ENCODE measurements at regions not wholly inside any gene's neighbourhood (a gene's known extent, or its start where the extent isn't known, plus 50 kb on each side); places are given as distances from the start of the nearest gene placed in this dataset.

DNA sequence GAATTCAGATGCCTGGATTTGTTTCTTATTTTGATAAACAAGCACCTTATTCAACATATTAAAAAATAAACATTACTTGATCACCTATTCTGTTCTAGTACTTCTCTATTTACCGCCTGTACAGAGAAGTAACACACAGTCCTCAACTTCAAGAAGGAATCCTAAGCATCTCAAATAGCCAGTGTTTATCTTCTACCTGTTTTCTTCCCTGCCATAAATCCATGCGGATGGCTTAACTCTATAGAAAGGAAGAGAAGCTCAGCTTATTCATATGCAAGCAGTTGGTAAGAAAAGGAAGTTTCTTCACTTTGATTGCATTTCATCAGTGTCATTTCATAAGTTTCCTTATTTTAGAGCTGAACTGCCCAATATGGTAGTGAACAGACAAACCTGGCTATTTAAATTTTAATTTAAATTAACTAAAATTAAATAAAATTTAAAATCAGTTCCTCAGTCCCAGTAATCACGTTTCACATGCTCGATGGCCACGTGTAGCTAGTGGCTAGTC is 210.0 kb upstream of the PEX5L start (continued):
- TF ChIP-seq, protein P1, sequence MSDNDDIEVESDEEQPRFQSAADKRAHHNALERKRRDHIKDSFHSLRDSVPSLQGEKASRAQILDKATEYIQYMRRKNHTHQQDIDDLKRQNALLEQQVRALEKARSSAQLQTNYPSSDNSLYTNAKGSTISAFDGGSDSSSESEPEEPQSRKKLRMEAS (IDR thresholded peaks at IDR 0.05; ENCODE audit: low read depth, low read length) = no peak
- TF ChIP-seq WRNIP1 (IDR thresholded peaks at IDR 0.05; ENCODE audit: borderline replicate concordance, low read depth, low read length) = no peak
- no peak for TF ChIP-seq SMAD1 (IDR thresholded peaks at IDR 0.05; ENCODE audit: low read depth, partially characterized antibody)
- no peak for TF ChIP-seq ZZZ3 (IDR thresholded peaks at IDR 0.05; ENCODE audit: control insufficient read depth, insufficient read length, low read depth)
- TF ChIP-seq SUPT20H (IDR thresholded peaks at IDR 0.05; ENCODE audit: borderline replicate concordance, control insufficient read depth, low read depth, low read length) = no peak
- no peak for TF ChIP-seq DPF2 (IDR thresholded peaks at IDR 0.05)
- TF ChIP-seq NFIC (IDR thresholded peaks at IDR 0.05; ENCODE audit: low read depth, low read length) = no peak
- TF ChIP-seq NBN (IDR thresholded peaks at IDR 0.05) = no peak
- TF ChIP-seq CREB1 (IDR thresholded peaks at IDR 0.05; ENCODE audit: low read depth) = no peak
- no peak for TF ChIP-seq POLR2AphosphoS5 (IDR thresholded peaks at IDR 0.05; ENCODE audit: low read length)
- TF ChIP-seq, protein P2, sequence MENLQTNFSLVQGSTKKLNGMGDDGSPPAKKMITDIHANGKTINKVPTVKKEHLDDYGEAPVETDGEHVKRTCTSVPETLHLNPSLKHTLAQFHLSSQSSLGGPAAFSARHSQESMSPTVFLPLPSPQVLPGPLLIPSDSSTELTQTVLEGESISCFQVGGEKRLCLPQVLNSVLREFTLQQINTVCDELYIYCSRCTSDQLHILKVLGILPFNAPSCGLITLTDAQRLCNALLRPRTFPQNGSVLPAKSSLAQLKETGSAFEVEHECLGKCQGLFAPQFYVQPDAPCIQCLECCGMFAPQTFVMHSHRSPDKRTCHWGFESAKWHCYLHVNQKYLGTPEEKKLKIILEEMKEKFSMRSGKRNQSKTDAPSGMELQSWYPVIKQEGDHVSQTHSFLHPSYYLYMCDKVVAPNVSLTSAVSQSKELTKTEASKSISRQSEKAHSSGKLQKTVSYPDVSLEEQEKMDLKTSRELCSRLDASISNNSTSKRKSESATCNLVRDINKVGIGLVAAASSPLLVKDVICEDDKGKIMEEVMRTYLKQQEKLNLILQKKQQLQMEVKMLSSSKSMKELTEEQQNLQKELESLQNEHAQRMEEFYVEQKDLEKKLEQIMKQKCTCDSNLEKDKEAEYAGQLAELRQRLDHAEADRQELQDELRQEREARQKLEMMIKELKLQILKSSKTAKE (IDR thresholded peaks at IDR 0.05; ENCODE audit: low read depth, poor library complexity, severe bottlenecking) = no peak

DNA sequence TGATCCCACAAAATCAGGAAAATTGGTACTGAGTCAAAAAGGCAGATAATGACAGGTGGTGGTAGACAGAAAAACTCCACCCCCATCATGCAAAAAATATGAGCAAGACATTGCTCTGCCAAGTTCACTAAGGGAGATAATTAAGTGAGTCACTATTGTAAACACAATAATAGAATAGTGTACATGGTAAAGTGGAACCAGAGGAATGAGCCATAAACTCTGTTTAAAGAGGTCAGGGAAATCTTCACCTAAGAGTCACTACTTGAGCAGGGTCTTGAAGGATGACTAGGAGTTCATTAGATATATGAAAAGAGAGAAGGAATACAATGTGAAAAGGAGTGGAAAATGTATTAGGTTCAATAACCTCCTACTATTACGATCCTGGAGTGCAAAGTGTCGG is 213.4 kb upstream of the PEX5L start:
- in situ Hi-C loops (cut with MboI) (no loop called here), intact Hi-C loops (cut with micrococcal nuclease; ENCODE audit: unreplicated experiment) (no loop called here)
- no TSS peak for BruUV-seq (replicated peaks)
- ATAC-seq (no peak), DNase-seq (ENCODE audit: low read depth, low spot score) (no peak), FAIRE-seq (no peak)
- H3K79me2 ChIP-seq (ENCODE audit: control insufficient read depth, insufficient read depth, low read length) = no peaks in the 10 kb centered on the region
- no peaks in the 10 kb centered on the region for H3K4me1 ChIP-seq (ENCODE audit: control insufficient read depth, insufficient read depth, low read length)
- WGBS (ENCODE audit: insufficient coverage, insufficient replicate concordance, low lambda C conversion rate, missing lambda C conversion rate) = 0% methylated on average over 2 of the region's 2 CpGs
- H3K4me2 ChIP-seq (ENCODE audit: control insufficient read depth, insufficient read depth) = no peak overlapping the region
- ChIA-PET CTCF (interaction anchor here (0.6 kb wide), 1 partner anchor 680 kb away, joined by 3 read pairs; no protein-coding TSS in a partner anchor), SMC1A (ENCODE audit: uncharacterized antibody, unreplicated experiment) (no interaction called here), POLR2A (no interaction called here), RAD21 (ENCODE audit: unreplicated experiment) (interaction anchor here (1.8 kb wide), 1 partner anchor 17 kb away, joined by 5 read pairs; no protein-coding TSS in a partner anchor)
- no peak overlapping the region for H3K9ac ChIP-seq (ENCODE audit: control insufficient read depth, insufficient read depth, low read length)
- H3K4me3 ChIP-seq = no peak overlapping the region
- no peaks in the 10 kb centered on the region for H4K20me1 ChIP-seq (ENCODE audit: control insufficient read depth, insufficient read depth)
- H3K9me3 ChIP-seq (replicated peaks; ENCODE audit: control insufficient read depth, insufficient read depth, low read length) = no peaks in the 10 kb centered on the region; the same call in 2 of the 3 replicates
- H3K36me3 ChIP-seq (ENCODE audit: control insufficient read depth in 2 of 2, insufficient read depth in 2 of 2, low read length in 1 of 2) = no peaks in the 10 kb centered on the region
- H2AFZ ChIP-seq (ENCODE audit: control insufficient read depth, low read depth, low read length) = no peak overlapping the region
- H3K27ac ChIP-seq (ENCODE audit: control insufficient read depth, insufficient read depth) = no peak overlapping the region
- H3K27me3 ChIP-seq (replicated peaks in 1 of 2; ENCODE audit: control insufficient read depth in 2 of 2, insufficient read depth in 2 of 2, low read length in 1 of 2) = no peaks in the 10 kb centered on the region
- TF ChIP-seq ZBED1 (IDR thresholded peaks at IDR 0.05; ENCODE audit: borderline replicate concordance) (no peak), STAT3 (IDR thresholded peaks at IDR 0.05; ENCODE audit: low read depth, low read length) (no peak), NR2C2 (IDR thresholded peaks at IDR 0.05; ENCODE audit: borderline replicate concordance, control insufficient read depth, insufficient read length, low read depth) (no peak), RAD21 (IDR thresholded peaks at IDR 0.05; ENCODE audit: insufficient read depth, low read depth, low read length) (no peak), RFX5 (IDR thresholded peaks at IDR 0.05; ENCODE audit: low read depth, low read length) (no peak), EP300 (IDR thresholded peaks at IDR 0.05; ENCODE audit: borderline replicate concordance in 1 of 2, control insufficient read depth in 1 of 2, low read depth in 2 of 2, low read length in 2 of 2) (no peak), CREB1 (IDR thresholded peaks at IDR 0.05; ENCODE audit: low read depth) (no peak), CHD4 (IDR thresholded peaks at IDR 0.05) (no peak)
- TF ChIP-seq, protein P3, sequence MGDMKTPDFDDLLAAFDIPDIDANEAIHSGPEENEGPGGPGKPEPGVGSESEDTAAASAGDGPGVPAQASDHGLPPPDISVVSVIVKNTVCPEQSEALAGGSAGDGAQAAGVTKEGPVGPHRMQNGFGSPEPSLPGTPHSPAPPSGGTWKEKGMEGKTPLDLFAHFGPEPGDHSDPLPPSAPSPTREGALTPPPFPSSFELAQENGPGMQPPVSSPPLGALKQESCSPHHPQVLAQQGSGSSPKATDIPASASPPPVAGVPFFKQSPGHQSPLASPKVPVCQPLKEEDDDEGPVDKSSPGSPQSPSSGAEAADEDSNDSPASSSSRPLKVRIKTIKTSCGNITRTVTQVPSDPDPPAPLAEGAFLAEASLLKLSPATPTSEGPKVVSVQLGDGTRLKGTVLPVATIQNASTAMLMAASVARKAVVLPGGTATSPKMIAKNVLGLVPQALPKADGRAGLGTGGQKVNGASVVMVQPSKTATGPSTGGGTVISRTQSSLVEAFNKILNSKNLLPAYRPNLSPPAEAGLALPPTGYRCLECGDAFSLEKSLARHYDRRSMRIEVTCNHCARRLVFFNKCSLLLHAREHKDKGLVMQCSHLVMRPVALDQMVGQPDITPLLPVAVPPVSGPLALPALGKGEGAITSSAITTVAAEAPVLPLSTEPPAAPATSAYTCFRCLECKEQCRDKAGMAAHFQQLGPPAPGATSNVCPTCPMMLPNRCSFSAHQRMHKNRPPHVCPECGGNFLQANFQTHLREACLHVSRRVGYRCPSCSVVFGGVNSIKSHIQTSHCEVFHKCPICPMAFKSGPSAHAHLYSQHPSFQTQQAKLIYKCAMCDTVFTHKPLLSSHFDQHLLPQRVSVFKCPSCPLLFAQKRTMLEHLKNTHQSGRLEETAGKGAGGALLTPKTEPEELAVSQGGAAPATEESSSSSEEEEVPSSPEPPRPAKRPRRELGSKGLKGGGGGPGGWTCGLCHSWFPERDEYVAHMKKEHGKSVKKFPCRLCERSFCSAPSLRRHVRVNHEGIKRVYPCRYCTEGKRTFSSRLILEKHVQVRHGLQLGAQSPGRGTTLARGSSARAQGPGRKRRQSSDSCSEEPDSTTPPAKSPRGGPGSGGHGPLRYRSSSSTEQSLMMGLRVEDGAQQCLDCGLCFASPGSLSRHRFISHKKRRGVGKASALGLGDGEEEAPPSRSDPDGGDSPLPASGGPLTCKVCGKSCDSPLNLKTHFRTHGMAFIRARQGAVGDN (IDR thresholded peaks at IDR 0.05) = no peak

All from GM12878 (cell line).